Stimulated activated CD4-positive, alpha-beta T cell treated with anti-CD3 and anti-CD28 coated beads, Interleukin-1b, Interleukin-23, amount 100 ng/mL, for 24 hours (primary cell): ENCODE measurements at regions not wholly inside any gene's neighbourhood (a gene's known extent, or its start where the extent isn't known, plus 50 kb on each side); places are given as distances from the start of the nearest gene placed in this dataset.
"Not testable (repeated sequence)": the region's sequence is repeated elsewhere in the genome, so short reads cannot be mapped to it uniquely, and the experiment has no call there.

Source experiments
- DNase-seq, 4 experiments: peaks; one replicate each; pipeline ENCODE4 v3.0.0-alpha.2; 2020; ENCODE audit warnings: low read depth in 4 of 4, low spot score in 1 of 4

GRCh38 chr14:105773584-105773983, 247.2 kb downstream of the TMEM121 start:
- no peak for DNase-seq

GRCh38 chr14:105774001-105774400, 247.6 kb downstream of the TMEM121 start:
- no peak for DNase-seq

GRCh38 chr14:105774585-105775348, 248.4 kb downstream of the TMEM121 start:
- DNase-seq = not testable (repeated sequence)

GRCh38 chr14:105775349-105775923, 249.1 kb downstream of the TMEM121 start:
- not testable (repeated sequence) for DNase-seq

GRCh38 chr14:105776112-105776511, 249.7 kb downstream of the TMEM121 start:
- DNase-seq = not testable (repeated sequence)

GRCh38 chr14:105776924-105777323, 250.5 kb downstream of the TMEM121 start:
- DNase-seq = no peak

- no peak for DNase-seq
Measured at GRCh38 chr14:105783707-105784106, 257.3 kb downstream of the TMEM121 start.

- no peak for DNase-seq
Measured at GRCh38 chr14:105793836-105794235, 267.5 kb downstream of the TMEM121 start.

- no peak for DNase-seq
Measured at GRCh38 chr14:105797546-105797945, 271.2 kb downstream of the TMEM121 start.

GRCh38 chr14:105805701-105806100, 279.3 kb downstream of the TMEM121 start:
- DNase-seq = no peak

- no peak for DNase-seq
Measured at GRCh38 chr14:105806568-105806967, 280.2 kb downstream of the TMEM121 start.

GRCh38 chr14:105817971-105818711, 291.8 kb downstream of the TMEM121 start:
- DNase-seq = no peak

- no peak for DNase-seq
Measured at GRCh38 chr14:105818712-105819005, 292.3 kb downstream of the TMEM121 start.

GRCh38 chr14:105830171-105830570, 303.8 kb downstream of the TMEM121 start:
- no peak for DNase-seq

- DNase-seq = no peak
Measured at GRCh38 chr14:105836160-105836559, 309.8 kb downstream of the TMEM121 start.

GRCh38 chr14:105836730-105837129, 310.3 kb downstream of the TMEM121 start:
- DNase-seq = no peak

- no peak for DNase-seq
Measured at GRCh38 chr14:105837349-105838063, 311.1 kb downstream of the TMEM121 start.

GRCh38 chr14:105838107-105838506, 311.7 kb downstream of the TMEM121 start:
- DNase-seq = no peak

GRCh38 chr14:105838591-105839424, 312.4 kb downstream of the TMEM121 start:
- DNase-seq = no peak

GRCh38 chr14:105839425-105840265, 313.3 kb downstream of the TMEM121 start:
- DNase-seq = no peak
